ENCODE measurements at regions not wholly inside any gene's neighbourhood (a gene's known extent, or its start where the extent isn't known, plus 50 kb on each side); places are given as distances from the start of the nearest gene placed in this dataset.

- Histone ChIP-seq H3K27ac (ENCODE audit: low read depth) (no peak overlapping the region), H3K9me2 (ENCODE audit: insufficient read depth) (no peaks in the 10 kb centered on the region), H2AFZ (no peak overlapping the region), H4K20me1 (replicated peaks; ENCODE audit: insufficient read depth) (no peaks in the 10 kb centered on the region), H3K27me3 (ENCODE audit: insufficient read depth) (no peaks in the 10 kb centered on the region), H3K4me3 (no peak overlapping the region), H3K4me1 (ENCODE audit: insufficient read depth) (no peaks in the 10 kb centered on the region), H3K36me3 (ENCODE audit: insufficient read depth) (no peaks in the 10 kb centered on the region), H3F3A (replicated peaks; ENCODE audit: low read depth) (no peaks in the 10 kb centered on the region), H3K4me2 (no peak overlapping the region), H3K79me2 (replicated peaks; ENCODE audit: insufficient read depth) (no peaks in the 10 kb centered on the region)
- H3K27me3 Mint-ChIP-seq (ENCODE audit: insufficient read depth, low read depth, poor library complexity), result peaks cover 4% of the 10 kb centered on the region
- no peaks in the 10 kb centered on the region for H3K36me3 Mint-ChIP-seq (ENCODE audit: low read depth)
- ATAC-seq (no peak), DNase-seq (ENCODE audit: low spot score) (no peak)
- no peak overlapping the region for H3K4me3 Mint-ChIP-seq
- peaks cover 5% of the 10 kb centered on the region; the same call in 2 of the 3 replicates for H3K4me1 Mint-ChIP-seq
- no peak overlapping the region for H3K27ac Mint-ChIP-seq
- TF ChIP-seq REST (IDR thresholded peaks at IDR 0.05; ENCODE audit: unreplicated experiment) (no peak), JUNB (IDR thresholded peaks at IDR 0.05; ENCODE audit: unreplicated experiment) (no peak), STAT1 (IDR thresholded peaks at IDR 0.05; ENCODE audit: unreplicated experiment) (no peak), ETS1 (IDR thresholded peaks at IDR 0.05) (no peak), NANOG (IDR thresholded peaks at IDR 0.05; ENCODE audit: borderline replicate concordance) (no peak), ZNF114 (CRISPR knock-in tag; IDR thresholded peaks at IDR 0.05) (no peak), EZH2phosphoT487 (IDR thresholded peaks at IDR 0.05; ENCODE audit: unreplicated experiment) (no peak), ZNF331 (CRISPR knock-in tag; IDR thresholded peaks at IDR 0.05; ENCODE audit: low read depth) (no peak), POLR2AphosphoS5 (IDR thresholded peaks at IDR 0.05; ENCODE audit: low read depth) (no peak), ZNF462 (CRISPR knock-in tag; IDR thresholded peaks at IDR 0.05) (no peak), CREB1 (CRISPR knock-in tag; IDR thresholded peaks at IDR 0.05; ENCODE audit: low read depth) (no peak), EZH2 (IDR thresholded peaks at IDR 0.05; ENCODE audit: low read depth, unreplicated experiment) (no peak)
- TF ChIP-seq, protein P1, sequence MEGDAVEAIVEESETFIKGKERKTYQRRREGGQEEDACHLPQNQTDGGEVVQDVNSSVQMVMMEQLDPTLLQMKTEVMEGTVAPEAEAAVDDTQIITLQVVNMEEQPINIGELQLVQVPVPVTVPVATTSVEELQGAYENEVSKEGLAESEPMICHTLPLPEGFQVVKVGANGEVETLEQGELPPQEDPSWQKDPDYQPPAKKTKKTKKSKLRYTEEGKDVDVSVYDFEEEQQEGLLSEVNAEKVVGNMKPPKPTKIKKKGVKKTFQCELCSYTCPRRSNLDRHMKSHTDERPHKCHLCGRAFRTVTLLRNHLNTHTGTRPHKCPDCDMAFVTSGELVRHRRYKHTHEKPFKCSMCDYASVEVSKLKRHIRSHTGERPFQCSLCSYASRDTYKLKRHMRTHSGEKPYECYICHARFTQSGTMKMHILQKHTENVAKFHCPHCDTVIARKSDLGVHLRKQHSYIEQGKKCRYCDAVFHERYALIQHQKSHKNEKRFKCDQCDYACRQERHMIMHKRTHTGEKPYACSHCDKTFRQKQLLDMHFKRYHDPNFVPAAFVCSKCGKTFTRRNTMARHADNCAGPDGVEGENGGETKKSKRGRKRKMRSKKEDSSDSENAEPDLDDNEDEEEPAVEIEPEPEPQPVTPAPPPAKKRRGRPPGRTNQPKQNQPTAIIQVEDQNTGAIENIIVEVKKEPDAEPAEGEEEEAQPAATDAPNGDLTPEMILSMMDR (conservative IDR thresholded peaks at IDR 0.05; ENCODE audit: low read depth in 2 of 2), result no peak
- no peaks in the 10 kb centered on the region for H3K9me3 Mint-ChIP-seq
Measured at GRCh38 chr6:4518506-4518905, 257.7 kb upstream of the CDYL start.

Data from GM23338 (cell line).